ENCODE measurements at regions not wholly inside any gene's neighbourhood (a gene's known extent, or its start where the extent isn't known, plus 50 kb on each side); places are given as distances from the start of the nearest gene placed in this dataset.
"Not testable (repeated sequence)": the region's sequence is repeated elsewhere in the genome, so short reads cannot be mapped to it uniquely, and the experiment has no call there.

GRCh38 chr12:70080566-70080965, 162.7 kb upstream of the CNOT2 start:
- no peak overlapping the region for H3K4me3 Mint-ChIP-seq (ENCODE audit: unreplicated experiment)
- H3K9me3 Mint-ChIP-seq (ENCODE audit: low read depth): peaks cover 6% of the 10 kb centered on the region
- DNase-seq (ENCODE audit: low spot score): no peak
- H3K27ac Mint-ChIP-seq (ENCODE audit: unreplicated experiment): no peak overlapping the region
- no peaks in the 10 kb centered on the region for H3K36me3 Mint-ChIP-seq (ENCODE audit: low read depth)
- no peak for TF ChIP-seq CTCF (IDR thresholded peaks at IDR 0.05)
- no peaks in the 10 kb centered on the region for H3K27me3 Mint-ChIP-seq (ENCODE audit: low read depth)
- no peaks in the 10 kb centered on the region for H3K4me1 Mint-ChIP-seq (ENCODE audit: low read depth)

- H3K36me3 Mint-ChIP-seq (ENCODE audit: low read depth): no peaks in the 10 kb centered on the region
- no peaks in the 10 kb centered on the region for H3K27me3 Mint-ChIP-seq (ENCODE audit: low read depth)
- H3K27ac Mint-ChIP-seq (ENCODE audit: unreplicated experiment): no peak overlapping the region
- no peaks in the 10 kb centered on the region for H3K4me1 Mint-ChIP-seq (ENCODE audit: low read depth)
- peaks cover 6% of the 10 kb centered on the region for H3K9me3 Mint-ChIP-seq (ENCODE audit: low read depth)
- no peak for DNase-seq (ENCODE audit: low spot score)
- no peak overlapping the region for H3K4me3 Mint-ChIP-seq (ENCODE audit: unreplicated experiment)
- no peak for TF ChIP-seq CTCF (IDR thresholded peaks at IDR 0.05)
Observed at GRCh38 chr12:70082997-70083676, 160.1 kb upstream of the CNOT2 start.

- Mint-ChIP-seq H3K27me3 (ENCODE audit: low read depth) (no peaks in the 10 kb centered on the region), H3K27ac (ENCODE audit: unreplicated experiment) (no peak overlapping the region), H3K4me3 (ENCODE audit: unreplicated experiment) (no peak overlapping the region), H3K36me3 (ENCODE audit: low read depth) (no peaks in the 10 kb centered on the region), H3K4me1 (ENCODE audit: low read depth) (no peaks in the 10 kb centered on the region), H3K9me3 (ENCODE audit: low read depth) (peaks cover 6% of the 10 kb centered on the region)
- DNase-seq (ENCODE audit: low spot score): no peak
- TF ChIP-seq CTCF (IDR thresholded peaks at IDR 0.05): no peak
Observed at GRCh38 chr12:70083677-70084020, 159.6 kb upstream of the CNOT2 start.

- H3K9me3 Mint-ChIP-seq (ENCODE audit: low read depth); H3K36me3 Mint-ChIP-seq (ENCODE audit: low read depth); H3K4me1 Mint-ChIP-seq (ENCODE audit: low read depth); H3K4me3 Mint-ChIP-seq (ENCODE audit: unreplicated experiment); DNase-seq (ENCODE audit: low spot score); H3K27ac Mint-ChIP-seq (ENCODE audit: unreplicated experiment); H3K27me3 Mint-ChIP-seq (ENCODE audit: low read depth): not testable (repeated sequence)
Observed at GRCh38 chr12:70086372-70086771, 156.9 kb upstream of the CNOT2 start.

GRCh38 chr12:70091021-70091521, 152.2 kb upstream of the CNOT2 start:
- Mint-ChIP-seq H3K27ac (ENCODE audit: unreplicated experiment) (no peak overlapping the region), H3K9me3 (ENCODE audit: low read depth) (no peaks in the 10 kb centered on the region), H3K36me3 (ENCODE audit: low read depth) (no peaks in the 10 kb centered on the region), H3K27me3 (ENCODE audit: low read depth) (no peaks in the 10 kb centered on the region), H3K4me3 (ENCODE audit: unreplicated experiment) (no peak overlapping the region), H3K4me1 (ENCODE audit: low read depth) (no peaks in the 10 kb centered on the region)
- TF ChIP-seq CTCF (IDR thresholded peaks at IDR 0.05): no peak
- no peak for DNase-seq (ENCODE audit: low spot score)

- H3K27ac Mint-ChIP-seq (ENCODE audit: unreplicated experiment): no peak overlapping the region
- no peaks in the 10 kb centered on the region for H3K27me3 Mint-ChIP-seq (ENCODE audit: low read depth)
- H3K36me3 Mint-ChIP-seq (ENCODE audit: low read depth): no peaks in the 10 kb centered on the region
- no peaks in the 10 kb centered on the region for H3K4me1 Mint-ChIP-seq (ENCODE audit: low read depth)
- no peak overlapping the region for H3K4me3 Mint-ChIP-seq (ENCODE audit: unreplicated experiment)
- no peaks in the 10 kb centered on the region for H3K9me3 Mint-ChIP-seq (ENCODE audit: low read depth)
- no peak for TF ChIP-seq CTCF (IDR thresholded peaks at IDR 0.05)
- no peak for DNase-seq (ENCODE audit: low spot score)
Observed at GRCh38 chr12:70094467-70094866, 148.8 kb upstream of the CNOT2 start.
